ENCODE measurements at regions not wholly inside any gene's neighbourhood (a gene's known extent, or its start where the extent isn't known, plus 50 kb on each side); places are given as distances from the start of the nearest gene placed in this dataset.

DNA sequence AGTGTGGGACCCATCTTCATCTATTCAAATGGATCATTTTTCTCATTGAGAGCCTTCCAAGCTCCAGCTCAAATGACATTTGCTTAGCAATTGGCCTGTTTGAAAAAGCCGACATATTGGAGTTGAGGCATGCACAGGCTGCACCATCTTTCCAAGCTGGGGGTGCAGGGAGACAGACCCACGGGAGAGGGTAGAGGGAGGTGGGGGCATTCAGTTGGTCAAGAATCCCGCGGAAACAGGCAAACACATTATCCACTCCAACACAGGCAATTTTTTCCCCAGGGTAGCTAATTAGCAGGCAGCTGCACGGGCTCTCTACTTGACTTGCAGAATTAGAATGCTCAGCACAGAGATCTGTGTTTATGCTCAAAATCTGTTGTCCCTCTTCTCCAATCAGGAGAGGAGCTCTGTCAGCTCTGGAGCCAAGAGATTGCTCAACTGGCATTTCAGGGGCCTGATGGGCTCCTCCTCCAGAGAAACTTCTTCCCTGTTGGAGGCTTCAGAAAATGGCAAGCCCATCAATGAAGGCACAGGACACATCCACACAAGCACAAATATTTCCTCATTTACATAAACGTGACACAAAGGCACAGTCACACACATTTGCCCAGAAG lies 267.8 kb downstream of the FOXD2 start:
- 30 to 80% methylated on average over 2 to 3 of the region's 6 CpGs for WGBS, 2 donors (ENCODE audit: low coverage in 1 of 2)
- Histone ChIP-seq H3K4me1 (peaks cover 0 to 50% (median 23%) of the 10 kb centered on the region in 3 donors), H3K36me3 (no peaks in the 10 kb centered on the region), H3K4me3 (no peak overlapping the region), H3K27me3 (peaks cover 55% of the 10 kb centered on the region), H3K9me3 (no peaks in the 10 kb centered on the region), H3K27ac (no peak overlapping the region)
- no peak for ATAC-seq
- no peak for TF ChIP-seq EP300 (IDR thresholded peaks at IDR 0.05)
- TF ChIP-seq POLR2A (IDR thresholded peaks at IDR 0.05) = no peak
- no peak for TF ChIP-seq POLR2AphosphoS5 (IDR thresholded peaks at IDR 0.05)
- TF ChIP-seq, protein P1, sequence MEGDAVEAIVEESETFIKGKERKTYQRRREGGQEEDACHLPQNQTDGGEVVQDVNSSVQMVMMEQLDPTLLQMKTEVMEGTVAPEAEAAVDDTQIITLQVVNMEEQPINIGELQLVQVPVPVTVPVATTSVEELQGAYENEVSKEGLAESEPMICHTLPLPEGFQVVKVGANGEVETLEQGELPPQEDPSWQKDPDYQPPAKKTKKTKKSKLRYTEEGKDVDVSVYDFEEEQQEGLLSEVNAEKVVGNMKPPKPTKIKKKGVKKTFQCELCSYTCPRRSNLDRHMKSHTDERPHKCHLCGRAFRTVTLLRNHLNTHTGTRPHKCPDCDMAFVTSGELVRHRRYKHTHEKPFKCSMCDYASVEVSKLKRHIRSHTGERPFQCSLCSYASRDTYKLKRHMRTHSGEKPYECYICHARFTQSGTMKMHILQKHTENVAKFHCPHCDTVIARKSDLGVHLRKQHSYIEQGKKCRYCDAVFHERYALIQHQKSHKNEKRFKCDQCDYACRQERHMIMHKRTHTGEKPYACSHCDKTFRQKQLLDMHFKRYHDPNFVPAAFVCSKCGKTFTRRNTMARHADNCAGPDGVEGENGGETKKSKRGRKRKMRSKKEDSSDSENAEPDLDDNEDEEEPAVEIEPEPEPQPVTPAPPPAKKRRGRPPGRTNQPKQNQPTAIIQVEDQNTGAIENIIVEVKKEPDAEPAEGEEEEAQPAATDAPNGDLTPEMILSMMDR (IDR thresholded peaks at IDR 0.05) = no peak

DNA sequence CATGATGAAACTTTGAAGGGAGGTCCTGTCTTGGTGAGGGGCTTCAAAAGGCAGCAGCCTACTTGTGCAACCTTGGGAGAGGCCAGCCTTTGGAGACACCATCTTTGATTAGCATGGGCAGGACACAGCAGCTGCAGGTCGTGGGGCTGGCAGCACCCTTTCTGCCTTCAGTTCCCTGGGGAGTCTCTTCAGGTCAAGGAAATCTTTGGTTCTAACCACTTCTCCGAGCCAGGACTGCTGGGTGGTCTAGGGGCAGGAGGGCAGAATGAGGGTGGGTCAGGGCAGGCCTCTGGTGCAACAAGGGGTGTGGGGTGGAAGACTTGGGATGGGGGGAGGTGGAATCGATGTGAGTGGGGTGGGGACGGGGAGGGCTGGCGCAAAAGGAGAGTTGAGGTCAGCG lies 269.7 kb downstream of the FOXD2 start:
- 80% methylated on average over 1 of the region's 6 CpGs; no CpG with 5 or more reads in 1 of the 2 donors for WGBS, 2 donors (ENCODE audit: low coverage in 1 of 2)
- Histone ChIP-seq H3K36me3 (no peaks in the 10 kb centered on the region), H3K4me1 (peaks cover 0 to 50% (median 23%) of the 10 kb centered on the region in 3 donors), H3K27ac (no peak overlapping the region), H3K4me3 (no peak overlapping the region), H3K9me3 (no peaks in the 10 kb centered on the region), H3K27me3 (peaks cover 73% of the 10 kb centered on the region)
- TF ChIP-seq POLR2AphosphoS5 (IDR thresholded peaks at IDR 0.05) (no peak), EP300 (IDR thresholded peaks at IDR 0.05) (no peak), POLR2A (IDR thresholded peaks at IDR 0.05) (no peak)
- TF ChIP-seq, protein P1 (IDR thresholded peaks at IDR 0.05) = no peak
- no peak for ATAC-seq

- no peaks in the 10 kb centered on the region for H3K9me3 ChIP-seq
- peak overlapping the region in 1 of 2 donors; percentile 50 for H3K4me3 ChIP-seq
- WGBS, 2 donors (ENCODE audit: low coverage in 1 of 2) = 11 to 21% methylated on average over 12 of the region's 21 CpGs
- no peak for TF ChIP-seq EP300 (IDR thresholded peaks at IDR 0.05)
- TF ChIP-seq, protein P1 (IDR thresholded peaks at IDR 0.05) = no peak
- no peak for TF ChIP-seq POLR2A (IDR thresholded peaks at IDR 0.05)
- TF ChIP-seq POLR2AphosphoS5 (IDR thresholded peaks at IDR 0.05) = no peak
- peaks cover 79% of the 10 kb centered on the region for H3K27me3 ChIP-seq
- peaks cover 0 to 44% (median 19%) of the 10 kb centered on the region in 3 donors for H3K4me1 ChIP-seq
- no peak overlapping the region for H3K27ac ChIP-seq
- ATAC-seq = no peak
- H3K36me3 ChIP-seq = no peaks in the 10 kb centered on the region
Measured at GRCh38 chr1:47708019-47708535, 270.2 kb downstream of the FOXD2 start.

GRCh38 chr1:47708658-47709018 lies 270.8 kb downstream of the FOXD2 start:
- Histone ChIP-seq H3K9me3 (no peaks in the 10 kb centered on the region), H3K27me3 (peaks cover 85% of the 10 kb centered on the region), H3K27ac (peak overlapping the region in 1 of 4 donors; percentile 33), H3K4me3 (peak overlapping the region in 1 of 2 donors; percentile 50), H3K4me1 (peaks cover 0 to 39% (median 16%) of the 10 kb centered on the region in 3 donors), H3K36me3 (no peaks in the 10 kb centered on the region)
- WGBS, 2 donors (ENCODE audit: low coverage in 1 of 2) = no CpG with 5 or more reads among the region's 25 CpGs
- TF ChIP-seq POLR2A (IDR thresholded peaks at IDR 0.05) (no peak), EP300 (IDR thresholded peaks at IDR 0.05) (no peak), POLR2AphosphoS5 (IDR thresholded peaks at IDR 0.05) (no peak)
- TF ChIP-seq, protein P1 (IDR thresholded peaks at IDR 0.05) = no peak
- ATAC-seq = no peak

All from gastroesophageal sphincter (tissue), 4 donors.